CD1c-positive myeloid dendritic cell (primary cell): ENCODE measurements at regions not wholly inside any gene's neighbourhood (a gene's known extent, or its start where the extent isn't known, plus 50 kb on each side); places are given as distances from the start of the nearest gene placed in this dataset.

Experiments used
- DNase-seq: peaks from one replicate; pipeline ENCODE4 v3.0.0-alpha.2; 2016; ENCODE audit errors: extremely low spot score

- DNase-seq = no peak
Measured at GRCh38 chr17:77432034-77432661, 291.4 kb downstream of the SEC14L1 start.

- no peak for DNase-seq
Measured at GRCh38 chr17:77432742-77433141, 292.0 kb downstream of the SEC14L1 start.

GRCh38 chr17:77433385-77434135 lies 292.8 kb downstream of the SEC14L1 start:
- DNase-seq = no peak

- DNase-seq = no peak
Measured at GRCh38 chr17:77434136-77435114, 293.7 kb downstream of the SEC14L1 start.

GRCh38 chr17:77435272-77436057 lies 294.7 kb downstream of the SEC14L1 start:
- no peak for DNase-seq

GRCh38 chr17:77436058-77436442 lies 295.3 kb downstream of the SEC14L1 start:
- no peak for DNase-seq

GRCh38 chr17:77436481-77436880 lies 295.7 kb downstream of the SEC14L1 start:
- DNase-seq = no peak

- DNase-seq = peak; percentile 90
Measured at GRCh38 chr17:77437017-77437416, 296.2 kb downstream of the SEC14L1 start.

GRCh38 chr17:77437747-77438146 lies 297.0 kb downstream of the SEC14L1 start:
- no peak for DNase-seq

- peak; percentile 79 for DNase-seq
Measured at GRCh38 chr17:77438241-77439188, 297.7 kb downstream of the SEC14L1 start.

- DNase-seq = no peak
Measured at GRCh38 chr17:77439189-77440018, 298.6 kb downstream of the SEC14L1 start.

- peak; percentile 67 for DNase-seq
Measured at GRCh38 chr17:77440560-77440981, 299.8 kb downstream of the SEC14L1 start.

- DNase-seq = peak; percentile 76
Measured at GRCh38 chr17:77441130-77441920, 300.6 kb downstream of the SEC14L1 start.

- DNase-seq = no peak
Measured at GRCh38 chr17:77441940-77442339, 301.2 kb downstream of the SEC14L1 start.

- no peak for DNase-seq
Measured at GRCh38 chr17:77442976-77443747, 302.4 kb downstream of the SEC14L1 start.

- no peak for DNase-seq
Measured at GRCh38 chr17:77443748-77444260, 303.0 kb downstream of the SEC14L1 start.

GRCh38 chr17:77444628-77444983 lies 303.8 kb downstream of the SEC14L1 start:
- peak; percentile 81 for DNase-seq
